A673 (cell line): ENCODE measurements at regions not wholly inside any gene's neighbourhood (a gene's known extent, or its start where the extent isn't known, plus 50 kb on each side); places are given as distances from the start of the nearest gene placed in this dataset.

Experiments
- BruUV-seq: library from RNA; stranded (reverse); fragments of 400-500 nt; replicated peaks from 2 replicates; lab custom pipeline; 2021; lab: Mats Ljungman, UMichigan
- CTCF ChIA-PET: fragments of 300-600 bp; sonication (Branson Sonifier 250); formaldehyde crosslinking; loops from one replicate; lab custom pipeline; 2022; ENCODE audit warnings: antibody characterized with exemption; lab: Charles Lee
- POLR2A ChIA-PET: fragments of 300-600 bp; sonication (Branson Sonifier 250); formaldehyde crosslinking; loops from one replicate; lab custom pipeline; 2022; ENCODE audit warnings: antibody characterized with exemption; ENCODE audit not compliant: low non-redundant PET; lab: Charles Lee
- DNase-seq: peaks from one replicate; pipeline ENCODE4 v3.0.0-alpha.2; 2015; ENCODE audit warnings: low spot score
- H3K27ac ChIP-seq: fragments of 200-600 bp; sonication (generic); 2 replicates; pipeline ENCODE4 v1.5.1; 2016; ENCODE audit warnings: mixed run types, low read depth, mild to moderate bottlenecking, mixed read lengths, antibody characterized with exemption, low read length; ENCODE audit not compliant: poor library complexity, severe bottlenecking
- H3K27me3 ChIP-seq: fragments of 200-600 bp; sonication (generic); replicated peaks from 2 replicates; pipeline ENCODE4 v1.6.1; 2017; ENCODE audit warnings: mixed run types, low read depth, mild to moderate bottlenecking, mixed read lengths, antibody characterized with exemption, low read length; ENCODE audit not compliant: insufficient read depth, poor library complexity
- H3K36me3 ChIP-seq: fragments of 200-600 bp; sonication (generic); 2 replicates; pipeline ENCODE4 v1.6.1; 2016; ENCODE audit warnings: mixed run types, mild to moderate bottlenecking, mixed read lengths, antibody characterized with exemption, low read length; ENCODE audit not compliant: insufficient read depth, poor library complexity, severe bottlenecking
- H3K4me1 ChIP-seq: fragments of 200-600 bp; sonication (generic); 2 replicates; pipeline ENCODE4 v1.6.1; 2017; ENCODE audit warnings: mixed run types, mild to moderate bottlenecking, mixed read lengths, antibody characterized with exemption, low read length; ENCODE audit not compliant: insufficient read depth, poor library complexity, severe bottlenecking
- H3K4me3 ChIP-seq: fragments of 200-600 bp; sonication (generic); 2 replicates; pipeline ENCODE4 v1.5.1; 2016; ENCODE audit warnings: low read depth, mixed run types, mild to moderate bottlenecking, mixed read lengths, low read length; ENCODE audit not compliant: poor library complexity, severe bottlenecking
- H3K9me3 ChIP-seq: fragments of 200-600 bp; sonication (generic); 2 replicates; pipeline ENCODE4 v1.6.1; 2016; ENCODE audit warnings: mixed run types, low read depth, mild to moderate bottlenecking, mixed read lengths, antibody characterized with exemption, low read length; ENCODE audit not compliant: poor library complexity, severe bottlenecking
- CTCF ChIP-seq: fragments of 300-800, 200-600 bp; sonication (generic); conservative IDR thresholded peaks from 2 replicates; pipeline ENCODE4 v1.5.1; 2017; ENCODE audit warnings: low read depth, mild to moderate bottlenecking, antibody characterized with exemption, low read length, moderate library complexity, mixed read lengths
- EZH2 ChIP-seq: fragments of 200-600 bp; sonication (generic); IDR thresholded peaks from 2 replicates; pipeline ENCODE4 v1.6.1; 2017; ENCODE audit warnings: borderline replicate concordance, low read depth, mild to moderate bottlenecking, mixed read lengths, antibody characterized with exemption, low read length; ENCODE audit not compliant: poor library complexity, severe bottlenecking
- intact Hi-C: fragments of 100-400 bp; cut with micrococcal nuclease; formaldehyde crosslinking; loops from one replicate; pipeline ENCODE4 v1.10.0; 2022; ENCODE audit not compliant: unreplicated experiment

GRCh38 chr5:165508861-165509260 lies 2003.4 kb downstream of the MAT2B start:
- CTCF ChIA-PET = no interaction called here
- BruUV-seq = no TSS peak
- no peak overlapping the region for H3K27ac ChIP-seq
- TF ChIP-seq CTCF (no peak), EZH2 (no peak)
- no peaks in the 10 kb centered on the region for H3K4me1 ChIP-seq
- H3K4me3 ChIP-seq = no peak overlapping the region
- H3K27me3 ChIP-seq = no peaks in the 10 kb centered on the region
- DNase-seq = no peak
- intact Hi-C loops = no loop called here
- POLR2A ChIA-PET = no interaction called here
- peaks cover 13% of the 10 kb centered on the region for H3K9me3 ChIP-seq
- no peaks in the 10 kb centered on the region for H3K36me3 ChIP-seq

- H3K4me3 ChIP-seq = no peak overlapping the region
- TF ChIP-seq CTCF = no peak
- TF ChIP-seq EZH2 = no peak
- DNase-seq = no peak
- H3K27ac ChIP-seq = no peak overlapping the region
- H3K27me3 ChIP-seq = no peaks in the 10 kb centered on the region
- CTCF ChIA-PET = no interaction called here
- BruUV-seq = no TSS peak
- POLR2A ChIA-PET = no interaction called here
- no peaks in the 10 kb centered on the region for H3K36me3 ChIP-seq
- no peaks in the 10 kb centered on the region for H3K9me3 ChIP-seq
- no peaks in the 10 kb centered on the region for H3K4me1 ChIP-seq
- intact Hi-C loops = no loop called here
These were observed 2016.6 kb downstream of the MAT2B start for GRCh38 chr5:165521816-165522610.

- intact Hi-C loops = no loop called here
- TF ChIP-seq EZH2 (no peak), CTCF (no peak)
- BruUV-seq = no TSS peak
- CTCF ChIA-PET = no interaction called here
- Histone ChIP-seq H3K9me3 (peaks cover 4% of the 10 kb centered on the region), H3K27me3 (no peaks in the 10 kb centered on the region), H3K4me3 (no peak overlapping the region), H3K36me3 (no peaks in the 10 kb centered on the region), H3K27ac (no peak overlapping the region), H3K4me1 (no peaks in the 10 kb centered on the region)
- POLR2A ChIA-PET = no interaction called here
- DNase-seq = peak; percentile 1
These were observed 2019.9 kb downstream of the MAT2B start for GRCh38 chr5:165525271-165525670.
